HCT116 (cell line): ENCODE measurements at regions not wholly inside any gene's neighbourhood (a gene's known extent, or its start where the extent isn't known, plus 50 kb on each side); places are given as distances from the start of the nearest gene placed in this dataset.

Experiments
- ATAC-seq: fragments of 200-7000 bp; cut with Tn5 transposase; 2 replicates; pipeline ENCODE4 v1.9.1; 2020; ENCODE audit warnings: mild to moderate bottlenecking, moderate library complexity
- BruUV-seq: library from RNA; stranded (reverse); fragments of 400-500 nt; replicated peaks from 2 replicates; lab custom pipeline; 2021; lab: Mats Ljungman, UMichigan
- CTCF ChIA-PET: fragments of 300-600 bp; sonication (Branson Sonifier 250); formaldehyde crosslinking; loops from one replicate; lab custom pipeline; 2021; ENCODE audit warnings: antibody characterized with exemption; lab: Charles Lee
- POLR2A ChIA-PET: fragments of 300-600, 350-600 bp; sonication (Branson Sonifier 250); formaldehyde crosslinking; loops from one replicate; lab custom pipeline; 2021; ENCODE audit warnings: antibody characterized with exemption; lab: Charles Lee
- RAD21 ChIA-PET, 2 experiments: fragments of 300-600 bp; sonication (Branson Sonifier 250); formaldehyde crosslinking; loops; one replicate each; lab custom pipeline; 2023; ENCODE audit warnings: low total read pairs in 2 of 2; ENCODE audit not compliant: uncharacterized antibody in 2 of 2, unreplicated experiment in 2 of 2, low non-redundant PET in 1 of 2; lab: Charles Lee
- DNase-seq: peaks from one replicate; pipeline ENCODE4 v3.0.0-alpha.2; 2010; ENCODE audit warnings: low read depth, low spot score
- H2AFZ ChIP-seq: fragments of 200-600 bp; shearing (Covaris generic), sonication (generic); 2 replicates; pipeline ENCODE4 v1.6.1; 2017; ENCODE audit warnings: low read depth, mixed run types, mixed read lengths, antibody characterized with exemption, low read length; ENCODE audit not compliant: poor library complexity, severe bottlenecking
- H3K27ac ChIP-seq: 2 replicates; pipeline ENCODE4 v1.5.1; 2012; ENCODE audit warnings: low read depth, low read length
- H3K27me3 ChIP-seq: fragments of 200-600 bp; sonication (generic); 2 replicates; pipeline ENCODE4 v1.6.1; 2016; ENCODE audit warnings: mixed run types, low read length, mixed read lengths; ENCODE audit not compliant: insufficient read depth
- H3K36me3 ChIP-seq, 2 experiments: fragments of 200-500 bp in 1 of 2; fragments of 200-600 bp in 1 of 2; sonication (Bioruptor generic) in 1 of 2; sonication (generic) in 1 of 2; 2 replicates each; pipeline versions ENCODE4 v1.5.1 to v1.6.1; 2014 to 2016; ENCODE audit warnings: low read length in 2 of 2, inconsistent platforms in 1 of 2, mixed read lengths in 1 of 2, mixed run types in 1 of 2; ENCODE audit not compliant: insufficient read depth in 2 of 2, control insufficient read depth in 1 of 2
- H3K4me1 ChIP-seq, 2 experiments: fragments of 200-600 bp in 1 of 2; sonication (generic) in 1 of 2; 2 replicates each; pipeline versions ENCODE4 v1.5.1 to v1.6.1; 2012 to 2017; ENCODE audit warnings: low read length in 2 of 2, inconsistent platforms in 1 of 2, mild to moderate bottlenecking in 1 of 2, mixed read lengths in 1 of 2, mixed run types in 1 of 2, moderate library complexity in 1 of 2; ENCODE audit not compliant: insufficient read depth in 2 of 2, control insufficient read depth in 1 of 2
- H3K4me2 ChIP-seq: fragments of 200-600 bp; sonication (generic); 2 replicates; pipeline ENCODE4 v1.6.1; 2017; ENCODE audit warnings: mixed run types, low read length, mixed read lengths
- H3K4me3 ChIP-seq, 2 experiments: fragments of 200-600 bp in 1 of 2; sonication (generic) in 1 of 2; replicated peaks in 1 of 2; 2 replicates each; pipeline ENCODE4 v1.5.1; 2011 to 2016; ENCODE audit warnings: low read length in 2 of 2, control low read depth in 1 of 2, low read depth in 1 of 2, mild to moderate bottlenecking in 1 of 2, mixed read lengths in 1 of 2, mixed run types in 1 of 2
- H3K79me2 ChIP-seq: fragments of 200-600 bp; sonication (generic); 2 replicates; pipeline ENCODE4 v1.6.1; 2017; ENCODE audit warnings: mild to moderate bottlenecking, mixed run types, low read length, moderate library complexity, mixed read lengths; ENCODE audit not compliant: insufficient read depth
- H3K9ac ChIP-seq: fragments of 200-600 bp; sonication (generic); 2 replicates; pipeline ENCODE4 v1.6.1; 2016; ENCODE audit warnings: low read length, mixed read lengths
- H3K9me2 ChIP-seq: fragments of 200-600 bp; sonication (generic), shearing (Covaris generic); 2 replicates; pipeline ENCODE4 v1.6.1; 2017; ENCODE audit warnings: mixed run types, mild to moderate bottlenecking, moderate library complexity; ENCODE audit not compliant: insufficient read depth
- H3K9me3 ChIP-seq, 2 experiments: fragments of 200-500 bp in 1 of 2; fragments of 200-600 bp in 1 of 2; sonication (Bioruptor generic) in 1 of 2; sonication (generic) in 1 of 2; 2 replicates each; pipeline ENCODE4 v1.6.1; 2014 to 2017; ENCODE audit warnings: low read length in 2 of 2, mixed read lengths in 2 of 2, inconsistent platforms in 1 of 2, low read depth in 1 of 2, mild to moderate bottlenecking in 1 of 2, mixed run types in 1 of 2, moderate library complexity in 1 of 2; ENCODE audit not compliant: control insufficient read depth in 1 of 2, insufficient read depth in 1 of 2
- H4K20me1 ChIP-seq: fragments of 200-600 bp; sonication (generic), shearing (Covaris generic); 2 replicates; pipeline ENCODE4 v1.6.1; 2017; ENCODE audit warnings: mixed run types, mild to moderate bottlenecking, moderate library complexity; ENCODE audit not compliant: insufficient read depth
- CBX3 ChIP-seq: IDR thresholded peaks from 2 replicates; pipeline ENCODE4 v1.6.1; 2012; ENCODE audit warnings: low read depth
- ELF1 ChIP-seq: IDR thresholded peaks from 2 replicates; pipeline ENCODE4 v1.6.1; 2012; ENCODE audit warnings: low read depth, borderline replicate concordance
- EZH2 ChIP-seq: fragments of 200-600 bp; sonication (generic); IDR thresholded peaks from 2 replicates; pipeline ENCODE4 v1.6.1; 2017; ENCODE audit warnings: antibody characterized with exemption, mixed run types
- JUND ChIP-seq: IDR thresholded peaks from 2 replicates; pipeline ENCODE4 v1.6.1; 2012
- POLR2AphosphoS5 ChIP-seq: IDR thresholded peaks from 2 replicates; pipeline ENCODE4 v1.6.1; 2011; ENCODE audit warnings: mild to moderate bottlenecking, low read depth, low read length, moderate library complexity
- SP1 ChIP-seq: IDR thresholded peaks from 2 replicates; pipeline ENCODE4 v1.6.1; 2012; ENCODE audit warnings: low read depth
- TCF7L2 ChIP-seq: IDR thresholded peaks from 2 replicates; pipeline ENCODE4 v1.7.0; 2011; ENCODE audit warnings: borderline replicate concordance, inconsistent platforms; ENCODE audit not compliant: insufficient read depth, insufficient read length; ENCODE audit errors: extremely low read depth
- ZFX ChIP-seq: fragments of 450-650 bp; IDR thresholded peaks from 2 replicates; pipeline ENCODE4 v1.6.1; 2017
- intact Hi-C: fragments of 100-400 bp; cut with micrococcal nuclease; formaldehyde crosslinking; loops from 2 replicates; pipeline ENCODE4 v1.10.0; 2022
- TF ChIP-seq, protein P1 (sequence below): IDR thresholded peaks from 2 replicates; pipeline ENCODE4 v1.6.1; 2012; ENCODE audit warnings: low read depth
- TF ChIP-seq, protein P2 (sequence below): IDR thresholded peaks from 2 replicates; pipeline ENCODE4 v1.6.1; 2011; ENCODE audit warnings: mild to moderate bottlenecking, low read length, moderate library complexity; ENCODE audit not compliant: insufficient replicate concordance; ENCODE audit errors: extremely low read depth

DNA sequence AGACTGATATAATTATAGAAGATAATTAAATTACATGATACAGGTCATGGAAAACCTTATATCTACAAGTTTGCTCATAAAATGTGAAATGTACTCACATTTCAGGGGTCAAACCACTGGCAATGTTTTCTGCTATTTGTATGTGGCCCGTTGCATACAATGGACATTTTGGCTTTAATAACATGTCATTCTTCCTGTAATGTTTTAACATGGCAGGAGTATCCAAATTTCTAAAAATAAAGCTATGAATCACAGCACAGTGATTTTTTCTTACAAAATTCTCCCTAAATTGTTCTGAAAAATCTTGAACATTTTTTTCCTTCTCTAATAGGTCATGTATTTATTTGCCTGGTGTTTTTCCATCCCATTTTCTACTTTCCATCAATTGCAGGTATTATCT lies 305.7 kb downstream of the SMOC2 start:
- no peak overlapping the region for H3K9ac ChIP-seq
- POLR2A ChIA-PET, result no interaction called here
- BruUV-seq, result no TSS peak

More for the DNA sequence above, 305.7 kb downstream of the SMOC2 start:
- ChIA-PET CTCF (no interaction called here), RAD21 (no interaction called here)
- Histone ChIP-seq H3K27me3 (no peaks in the 10 kb centered on the region), H3K79me2 (no peaks in the 10 kb centered on the region), H4K20me1 (no peaks in the 10 kb centered on the region), H3K4me3 (no peak overlapping the region), H3K36me3 (no peaks in the 10 kb centered on the region), H3K4me1 (no peaks in the 10 kb centered on the region), H3K9me2 (no peaks in the 10 kb centered on the region), H3K4me2 (no peak overlapping the region), H3K9me3 (no peaks in the 10 kb centered on the region), H2AFZ (no peak overlapping the region), H3K27ac (no peak overlapping the region)
- ATAC-seq (no peak), DNase-seq (no peak)
- TF ChIP-seq EZH2 (no peak), SP1 (no peak), ZFX (no peak), TCF7L2 (no peak), ELF1 (no peak), POLR2AphosphoS5 (no peak), CBX3 (no peak), JUND (no peak)
- TF ChIP-seq, protein P1, sequence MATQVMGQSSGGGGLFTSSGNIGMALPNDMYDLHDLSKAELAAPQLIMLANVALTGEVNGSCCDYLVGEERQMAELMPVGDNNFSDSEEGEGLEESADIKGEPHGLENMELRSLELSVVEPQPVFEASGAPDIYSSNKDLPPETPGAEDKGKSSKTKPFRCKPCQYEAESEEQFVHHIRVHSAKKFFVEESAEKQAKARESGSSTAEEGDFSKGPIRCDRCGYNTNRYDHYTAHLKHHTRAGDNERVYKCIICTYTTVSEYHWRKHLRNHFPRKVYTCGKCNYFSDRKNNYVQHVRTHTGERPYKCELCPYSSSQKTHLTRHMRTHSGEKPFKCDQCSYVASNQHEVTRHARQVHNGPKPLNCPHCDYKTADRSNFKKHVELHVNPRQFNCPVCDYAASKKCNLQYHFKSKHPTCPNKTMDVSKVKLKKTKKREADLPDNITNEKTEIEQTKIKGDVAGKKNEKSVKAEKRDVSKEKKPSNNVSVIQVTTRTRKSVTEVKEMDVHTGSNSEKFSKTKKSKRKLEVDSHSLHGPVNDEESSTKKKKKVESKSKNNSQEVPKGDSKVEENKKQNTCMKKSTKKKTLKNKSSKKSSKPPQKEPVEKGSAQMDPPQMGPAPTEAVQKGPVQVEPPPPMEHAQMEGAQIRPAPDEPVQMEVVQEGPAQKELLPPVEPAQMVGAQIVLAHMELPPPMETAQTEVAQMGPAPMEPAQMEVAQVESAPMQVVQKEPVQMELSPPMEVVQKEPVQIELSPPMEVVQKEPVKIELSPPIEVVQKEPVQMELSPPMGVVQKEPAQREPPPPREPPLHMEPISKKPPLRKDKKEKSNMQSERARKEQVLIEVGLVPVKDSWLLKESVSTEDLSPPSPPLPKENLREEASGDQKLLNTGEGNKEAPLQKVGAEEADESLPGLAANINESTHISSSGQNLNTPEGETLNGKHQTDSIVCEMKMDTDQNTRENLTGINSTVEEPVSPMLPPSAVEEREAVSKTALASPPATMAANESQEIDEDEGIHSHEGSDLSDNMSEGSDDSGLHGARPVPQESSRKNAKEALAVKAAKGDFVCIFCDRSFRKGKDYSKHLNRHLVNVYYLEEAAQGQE, result no peak
- TF ChIP-seq, protein P2, sequence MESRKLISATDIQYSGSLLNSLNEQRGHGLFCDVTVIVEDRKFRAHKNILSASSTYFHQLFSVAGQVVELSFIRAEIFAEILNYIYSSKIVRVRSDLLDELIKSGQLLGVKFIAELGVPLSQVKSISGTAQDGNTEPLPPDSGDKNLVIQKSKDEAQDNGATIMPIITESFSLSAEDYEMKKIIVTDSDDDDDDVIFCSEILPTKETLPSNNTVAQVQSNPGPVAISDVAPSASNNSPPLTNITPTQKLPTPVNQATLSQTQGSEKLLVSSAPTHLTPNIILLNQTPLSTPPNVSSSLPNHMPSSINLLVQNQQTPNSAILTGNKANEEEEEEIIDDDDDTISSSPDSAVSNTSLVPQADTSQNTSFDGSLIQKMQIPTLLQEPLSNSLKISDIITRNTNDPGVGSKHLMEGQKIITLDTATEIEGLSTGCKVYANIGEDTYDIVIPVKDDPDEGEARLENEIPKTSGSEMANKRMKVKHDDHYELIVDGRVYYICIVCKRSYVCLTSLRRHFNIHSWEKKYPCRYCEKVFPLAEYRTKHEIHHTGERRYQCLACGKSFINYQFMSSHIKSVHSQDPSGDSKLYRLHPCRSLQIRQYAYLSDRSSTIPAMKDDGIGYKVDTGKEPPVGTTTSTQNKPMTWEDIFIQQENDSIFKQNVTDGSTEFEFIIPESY, result no peak
- intact Hi-C loops, result no loop called here
